K562 (cell line): ENCODE measurements at regions not wholly inside any gene's neighbourhood (a gene's known extent, or its start where the extent isn't known, plus 50 kb on each side); places are given as distances from the start of the nearest gene placed in this dataset.

Source experiments
- ATAC-seq: fragments of 200-7000 bp; cut with Tn5 transposase; 3 replicates; pipeline ENCODE4 v1.9.1; 2020; ENCODE audit warnings: moderate library complexity
- BruUV-seq: library from RNA; stranded (reverse); fragments of 400-500 nt; replicated peaks from 2 replicates; lab custom pipeline; 2021; lab: Mats Ljungman, UMichigan
- CTCF ChIA-PET: fragments of 300-600 bp; formaldehyde crosslinking; extraction: SDS; loops from one replicate; lab custom pipeline; 2021; ENCODE audit warnings: low intra/inter-chr PET ratio; lab: Yijun Ruan, JAX
- POLR2A ChIA-PET: fragments of 300-600, 350-650 bp; sonication (Branson Sonifier 250); formaldehyde crosslinking; extraction: SDS; loops from one replicate; lab custom pipeline; 2021; ENCODE audit warnings: antibody characterized with exemption, inconsistent platforms; lab: Yijun Ruan, JAX
- DNase-seq, 4 experiments: peaks; one replicate each; pipeline versions ENCODE4 v3.0.0 to v3.0.0-alpha.2; 2011 to 2018; ENCODE audit warnings: low spot score in 3 of 4, mixed read lengths in 3 of 4; ENCODE audit errors: extremely low read depth in 1 of 4
- FAIRE-seq: peaks from 2 replicates; lab custom pipeline; 2011; peaks lifted over from hg19 to GRCh38; lab: Jason Lieb, UNC
- H2AFZ ChIP-seq: 2 replicates; pipeline ENCODE4 v1.6.0; 2011; ENCODE audit warnings: low read depth, low read length, control low read depth, inconsistent platforms
- H3K27ac ChIP-seq: fragments of 200-600 bp; 3 replicates; pipeline ENCODE4 v1.8.0; 2011; ENCODE audit warnings: low read depth, mild to moderate bottlenecking, control low read depth, inconsistent platforms, low read length, moderate library complexity, mixed read lengths; ENCODE audit errors: extremely low read depth
- H3K27me3 ChIP-seq, 2 experiments: fragments of 300-600 bp in 1 of 2; 2 replicates in 1 of 2; 3 replicates in 1 of 2; pipeline versions ENCODE4 v1.6.0 to v1.8.0; 2011; ENCODE audit warnings: inconsistent platforms in 2 of 2, low read length in 2 of 2, mild to moderate bottlenecking in 1 of 2, mixed read lengths in 1 of 2, moderate library complexity in 1 of 2; ENCODE audit not compliant: control insufficient read depth in 2 of 2, insufficient read depth in 2 of 2
- H3K36me3 ChIP-seq: fragments of 300-600 bp; 3 replicates; pipeline ENCODE4 v1.8.0; 2011; ENCODE audit warnings: mild to moderate bottlenecking, low read length, inconsistent platforms; ENCODE audit not compliant: control insufficient read depth, insufficient read depth
- H3K4me1 ChIP-seq, 2 experiments: fragments of 200-600 bp in 1 of 2; replicated peaks in 1 of 2; 2 replicates in 1 of 2; 3 replicates in 1 of 2; pipeline versions ENCODE4 v1.5.1 to v1.8.0; 2011; ENCODE audit warnings: inconsistent platforms in 2 of 2, low read length in 2 of 2, mild to moderate bottlenecking in 1 of 2, mixed read lengths in 1 of 2, moderate library complexity in 1 of 2; ENCODE audit not compliant: control insufficient read depth in 2 of 2, insufficient read depth in 2 of 2
- H3K4me2 ChIP-seq: 2 replicates; pipeline ENCODE4 v1.6.1; 2011; ENCODE audit warnings: low read length, control low read depth, inconsistent platforms, mixed read lengths; ENCODE audit not compliant: insufficient read depth
- H3K4me3 ChIP-seq: fragments of 200-600 bp; sonication (generic), shearing (Covaris generic); 2 replicates; pipeline ENCODE4 v1.5.1; 2016; ENCODE audit warnings: control low read depth, inconsistent platforms
- H3K79me2 ChIP-seq: fragments of 200-600 bp; 3 replicates; pipeline ENCODE4 v1.8.0; 2011; ENCODE audit warnings: low read length, inconsistent platforms; ENCODE audit not compliant: control insufficient read depth, insufficient read depth
- H3K9ac ChIP-seq, 2 experiments: 2 replicates each; pipeline versions ENCODE4 v1.6.0 to v1.6.1; 2011; ENCODE audit warnings: low read depth in 2 of 2, low read length in 2 of 2, control low read depth in 1 of 2, inconsistent platforms in 1 of 2, mild to moderate bottlenecking in 1 of 2, mixed read lengths in 1 of 2; ENCODE audit not compliant: insufficient read depth in 1 of 2
- H3K9me1 ChIP-seq: one replicate; pipeline ENCODE4 v1.6.0; 2011; ENCODE audit warnings: inconsistent platforms, mild to moderate bottlenecking, low read length, moderate library complexity; ENCODE audit not compliant: control insufficient read depth, insufficient read depth
- H3K9me3 ChIP-seq: replicated peaks from 2 replicates; pipeline ENCODE4 v1.5.1; 2011; ENCODE audit warnings: low read depth, low read length, inconsistent platforms; ENCODE audit not compliant: control insufficient read depth, insufficient read depth
- H4K20me1 ChIP-seq: replicated peaks from 2 replicates; pipeline ENCODE4 v1.6.1; 2011; ENCODE audit warnings: low read length, inconsistent platforms, mixed read lengths; ENCODE audit not compliant: control insufficient read depth, insufficient read depth
- ATF2 ChIP-seq: sonication (generic); formaldehyde crosslinking; IDR thresholded peaks from 2 replicates; pipeline ENCODE4 v1.8.1; 2022; ENCODE audit warnings: missing genetic modification reagents
- CBFA2T2 ChIP-seq: fragments of 450-650 bp; conservative IDR thresholded peaks from 2 replicates; pipeline ENCODE4 v1.6.1; 2017; ENCODE audit warnings: mild to moderate bottlenecking
- GATA2 ChIP-seq: sonication (generic); formaldehyde crosslinking; IDR thresholded peaks from 2 replicates; pipeline ENCODE4 v1.4.0; 2020; ENCODE audit warnings: mild to moderate bottlenecking, missing genetic modification reagents
- HNRNPH1 ChIP-seq: fragments of 200-400 bp; formaldehyde crosslinking; optimal IDR thresholded peaks from 2 replicates; pipeline ENCODE3; 2017; ENCODE audit warnings: low read depth, mild to moderate bottlenecking, low read length, moderate library complexity
- KDM1A ChIP-seq, 2 experiments: fragments of 450-650 bp; IDR thresholded peaks; 2 replicates each; pipeline ENCODE4 v1.6.1; 2016; ENCODE audit warnings: mild to moderate bottlenecking in 2 of 2
- KLF10 ChIP-seq: fragments of 250-450 bp; sonication (Bioruptor Pico); IDR thresholded peaks from 2 replicates; pipeline ENCODE4 v1.6.1; 2021; ENCODE audit warnings: matching md5 sums
- NCOA2 ChIP-seq, 2 experiments: fragments of 450-650 bp; IDR thresholded peaks; 2 replicates each; pipeline ENCODE4 v1.6.1; 2018; ENCODE audit warnings: mild to moderate bottlenecking in 2 of 2, moderate library complexity in 1 of 2; ENCODE audit not compliant: partially characterized antibody in 2 of 2
- NCOR1 ChIP-seq: fragments of 450-650 bp; IDR thresholded peaks from 2 replicates; pipeline ENCODE4 v1.6.1; 2016; ENCODE audit warnings: mild to moderate bottlenecking, moderate library complexity
- RNF219 ChIP-seq: fragments of 250-450 bp; sonication (Bioruptor Pico); IDR thresholded peaks from 2 replicates; pipeline ENCODE4 v1.5.0; 2022; ENCODE audit warnings: mild to moderate bottlenecking
- TRIM24 ChIP-seq, 2 experiments: fragments of 450-650 bp; IDR thresholded peaks; 2 replicates each; pipeline ENCODE4 v1.6.1; 2016
- ZBTB7A ChIP-seq: IDR thresholded peaks from 2 replicates; pipeline ENCODE4 v1.6.1; 2011; ENCODE audit warnings: low read depth, mild to moderate bottlenecking, low read length, moderate library complexity, borderline replicate concordance; ENCODE audit not compliant: control insufficient read depth
- ZNF12 ChIP-seq: sonication (generic); formaldehyde crosslinking; IDR thresholded peaks from 2 replicates; pipeline ENCODE4 v1.4.0; 2020; ENCODE audit warnings: mild to moderate bottlenecking, missing genetic modification reagents
- ZNF695 ChIP-seq: fragments of 450-650 bp; formaldehyde crosslinking; IDR thresholded peaks from 2 replicates; pipeline ENCODE4 v1.4.0; 2020; ENCODE audit warnings: mild to moderate bottlenecking, moderate library complexity
- ZNF764 ChIP-seq: fragments of 250-450 bp; sonication (Bioruptor Pico); IDR thresholded peaks from 2 replicates; pipeline ENCODE4 v1.4.0; 2020; ENCODE audit warnings: low read depth, mild to moderate bottlenecking, moderate library complexity
- WGBS: fragments of 100-300 bp; shearing (Covaris generic); methylation state at CpG from one replicate; pipeline ENCODE4 v1.1.6; 2016; ENCODE audit warnings: low coverage, mixed read lengths; ENCODE audit not compliant: insufficient coverage; ENCODE audit errors: missing lambda C conversion rate; 5-methylcytosine and 5-hydroxymethylcytosine counted together
- in situ Hi-C: fragments of 300-500 bp; cut with MboI; formaldehyde crosslinking; loops from 4 replicates; pipeline ENCODE4 v1.15.0; 2018; ENCODE audit warnings: inconsistent platforms, mixed read lengths
- intact Hi-C: fragments of 100-400 bp; cut with micrococcal nuclease; formaldehyde crosslinking; loops from 2 replicates; pipeline ENCODE4 v1.14.2; 2022

GRCh38 chr1:72462186-72462905, 180.0 kb upstream of the NEGR1 start:
- H3K9me1 ChIP-seq: no peaks in the 10 kb centered on the region
- no peak overlapping the region for H2AFZ ChIP-seq
- no peak overlapping the region for H3K4me2 ChIP-seq
- POLR2A ChIA-PET: no interaction called here
- no peaks in the 10 kb centered on the region for H3K36me3 ChIP-seq
- 3% methylated on average over 3 of the region's 3 CpGs for WGBS
- CTCF ChIA-PET: no interaction called here
- DNase-seq: no peak
- FAIRE-seq: no peak
- no peaks in the 10 kb centered on the region for H4K20me1 ChIP-seq
- in situ Hi-C loops (no loop called here), intact Hi-C loops (no loop called here)
- no peaks in the 10 kb centered on the region for H3K9me3 ChIP-seq
- H3K4me3 ChIP-seq: no peak overlapping the region
- TF ChIP-seq CBFA2T2: no peak
- no TSS peak for BruUV-seq
- no peaks in the 10 kb centered on the region for H3K27me3 ChIP-seq
- no peaks in the 10 kb centered on the region for H3K79me2 ChIP-seq
- no peak overlapping the region for H3K9ac ChIP-seq
- H3K4me1 ChIP-seq: no peaks in the 10 kb centered on the region
- no peak overlapping the region for H3K27ac ChIP-seq
- ATAC-seq: no peak

- FAIRE-seq: no peak
- DNase-seq: no peak
- intact Hi-C loops (no loop called here), in situ Hi-C loops (no loop called here)
- Histone ChIP-seq H2AFZ (no peak overlapping the region), H3K36me3 (no peaks in the 10 kb centered on the region), H3K79me2 (no peaks in the 10 kb centered on the region), H3K27me3 (no peaks in the 10 kb centered on the region), H3K4me2 (no peak overlapping the region), H4K20me1 (no peaks in the 10 kb centered on the region), H3K9ac (no peak overlapping the region), H3K9me3 (no peaks in the 10 kb centered on the region), H3K27ac (no peak overlapping the region), H3K4me3 (no peak overlapping the region), H3K4me1 (no peaks in the 10 kb centered on the region), H3K9me1 (no peaks in the 10 kb centered on the region)
- ATAC-seq: no peak
- POLR2A ChIA-PET: no interaction called here
- WGBS: 0% methylated on average over 3 of the region's 3 CpGs
- BruUV-seq: no TSS peak
- CTCF ChIA-PET: no interaction called here
- TF ChIP-seq ZBTB7A (no peak), HNRNPH1 (no peak), ATF2 (CRISPR knock-in tag) (no peak), KDM1A (IDR thresholded peaks at IDR 0.05) (no peak), TRIM24 (IDR thresholded peaks at IDR 0.05) (no peak), ZNF764 (no peak), NCOA2 (IDR thresholded peaks at IDR 0.05; ENCODE audit: partially characterized antibody in 2 of 2) (no peak), ZNF12 (CRISPR knock-in tag) (no peak), RNF219 (CRISPR knock-in tag) (no peak), ZNF695 (no peak), GATA2 (CRISPR knock-in tag) (no peak), NCOR1 (no peak), KLF10 (CRISPR knock-in tag) (no peak)
Measured at GRCh38 chr1:72442262-72442661, 159.9 kb upstream of the NEGR1 start.
